ENCODE measurements at regions not wholly inside any gene's neighbourhood (a gene's known extent, or its start where the extent isn't known, plus 50 kb on each side); places are given as distances from the start of the nearest gene placed in this dataset.
"Not testable (repeated sequence)": the region's sequence is repeated elsewhere in the genome, so short reads cannot be mapped to it uniquely, and the experiment has no call there.

DNA sequence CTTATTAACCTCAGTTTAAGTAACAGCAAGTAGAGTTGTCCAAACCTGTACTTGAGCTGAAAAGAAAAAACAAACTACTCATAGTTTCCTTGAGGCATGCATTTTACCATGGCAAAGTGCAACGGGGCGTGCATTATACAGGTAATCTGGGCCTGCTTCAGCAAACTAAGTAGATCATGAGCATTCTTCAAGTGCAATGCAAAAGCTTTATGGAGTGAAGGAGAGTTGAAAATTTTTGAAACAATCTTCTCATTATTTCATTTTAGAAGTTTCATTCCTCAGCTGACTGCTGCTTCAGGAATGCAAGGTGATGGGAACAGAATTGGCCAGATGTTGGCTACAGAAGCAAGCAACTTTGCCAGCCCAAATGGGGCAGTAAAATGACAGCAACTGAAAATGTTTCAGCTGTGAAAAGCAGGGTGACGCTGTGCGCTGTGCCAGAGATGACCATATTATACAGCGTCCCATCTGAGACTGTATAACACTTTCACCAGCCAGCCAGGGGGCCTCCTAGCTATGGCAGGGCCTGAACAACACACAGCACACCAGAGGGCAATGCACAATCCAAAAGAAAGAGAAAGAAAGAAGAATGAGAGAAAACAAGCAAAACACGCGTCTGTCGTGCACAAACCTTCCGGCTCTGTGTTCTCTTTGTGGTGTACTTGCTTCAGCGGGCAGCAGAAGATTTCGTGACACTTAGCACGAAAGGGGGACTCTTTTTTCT is 145.5 kb upstream of the FGF13 start:
- DNase-seq (ENCODE audit: low read depth) = peak; percentile 53

DNA sequence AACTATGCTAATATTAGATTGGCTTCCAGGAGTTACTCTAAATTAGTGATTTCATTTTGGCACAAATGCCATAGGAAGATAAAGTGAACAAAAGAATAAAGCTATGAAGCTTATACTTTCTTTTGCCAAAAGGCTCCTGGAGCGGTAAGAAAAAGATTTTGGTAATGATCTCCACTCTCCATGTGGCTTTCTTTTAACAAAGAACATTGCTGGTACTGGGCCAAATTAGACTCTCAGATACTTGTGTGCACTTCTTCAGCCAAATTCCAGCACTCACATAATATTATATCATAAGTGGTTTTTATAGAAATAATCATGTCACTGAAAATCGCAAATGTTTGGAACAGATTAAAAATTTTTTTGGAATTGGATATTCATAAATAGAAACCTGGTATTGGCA is 142.4 kb upstream of the FGF13 start:
- DNase-seq (ENCODE audit: low read depth) (no peak), FAIRE-seq (no peak)
- no peaks in the 10 kb centered on the region for H3K36me3 ChIP-seq (ENCODE audit: control insufficient read depth, insufficient read depth, low read length)
- TF ChIP-seq, protein P1, sequence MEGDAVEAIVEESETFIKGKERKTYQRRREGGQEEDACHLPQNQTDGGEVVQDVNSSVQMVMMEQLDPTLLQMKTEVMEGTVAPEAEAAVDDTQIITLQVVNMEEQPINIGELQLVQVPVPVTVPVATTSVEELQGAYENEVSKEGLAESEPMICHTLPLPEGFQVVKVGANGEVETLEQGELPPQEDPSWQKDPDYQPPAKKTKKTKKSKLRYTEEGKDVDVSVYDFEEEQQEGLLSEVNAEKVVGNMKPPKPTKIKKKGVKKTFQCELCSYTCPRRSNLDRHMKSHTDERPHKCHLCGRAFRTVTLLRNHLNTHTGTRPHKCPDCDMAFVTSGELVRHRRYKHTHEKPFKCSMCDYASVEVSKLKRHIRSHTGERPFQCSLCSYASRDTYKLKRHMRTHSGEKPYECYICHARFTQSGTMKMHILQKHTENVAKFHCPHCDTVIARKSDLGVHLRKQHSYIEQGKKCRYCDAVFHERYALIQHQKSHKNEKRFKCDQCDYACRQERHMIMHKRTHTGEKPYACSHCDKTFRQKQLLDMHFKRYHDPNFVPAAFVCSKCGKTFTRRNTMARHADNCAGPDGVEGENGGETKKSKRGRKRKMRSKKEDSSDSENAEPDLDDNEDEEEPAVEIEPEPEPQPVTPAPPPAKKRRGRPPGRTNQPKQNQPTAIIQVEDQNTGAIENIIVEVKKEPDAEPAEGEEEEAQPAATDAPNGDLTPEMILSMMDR (IDR thresholded peaks at IDR 0.05; ENCODE audit: insufficient read depth, low read length, severe bottlenecking) = no peak
- no peak overlapping the region for H3K4me3 ChIP-seq (ENCODE audit: low read depth, low read length)
- no peaks in the 10 kb centered on the region for H3K27me3 ChIP-seq (ENCODE audit: control insufficient read depth, insufficient read depth, low read length)

More for the DNA sequence above, 145.5 kb upstream of the FGF13 start:
- no peak for FAIRE-seq
- TF ChIP-seq, protein P1 (IDR thresholded peaks at IDR 0.05; ENCODE audit: insufficient read depth, low read length, severe bottlenecking) = no peak
- Histone ChIP-seq H3K4me3 (ENCODE audit: low read depth, low read length) (no peak overlapping the region), H3K27me3 (ENCODE audit: control insufficient read depth, insufficient read depth, low read length) (no peaks in the 10 kb centered on the region), H3K36me3 (ENCODE audit: control insufficient read depth, insufficient read depth, low read length) (no peaks in the 10 kb centered on the region)

DNA sequence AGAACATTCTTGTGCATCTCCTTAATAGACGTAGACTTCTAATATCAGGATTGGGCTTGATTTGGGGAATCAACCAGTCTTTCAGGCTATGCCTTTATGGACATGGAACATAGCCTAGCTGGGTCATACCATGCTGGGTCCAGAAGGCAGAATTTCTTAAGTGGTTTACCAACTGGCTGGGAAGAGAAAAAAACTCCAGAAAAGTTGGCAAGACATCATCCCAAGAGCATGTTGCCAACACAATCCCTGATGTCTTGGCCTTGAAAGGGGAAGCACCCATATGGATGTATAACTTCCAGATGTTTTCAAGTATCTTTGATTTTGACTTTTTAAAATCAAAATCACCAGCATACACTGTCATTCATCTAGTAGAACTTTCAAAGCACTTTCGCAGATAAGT is 138.0 kb upstream of the FGF13 start:
- TF ChIP-seq, protein P1 (IDR thresholded peaks at IDR 0.05; ENCODE audit: insufficient read depth, low read length, severe bottlenecking) = no peak
- FAIRE-seq (no peak), DNase-seq (ENCODE audit: low read depth) (no peak)

DNA sequence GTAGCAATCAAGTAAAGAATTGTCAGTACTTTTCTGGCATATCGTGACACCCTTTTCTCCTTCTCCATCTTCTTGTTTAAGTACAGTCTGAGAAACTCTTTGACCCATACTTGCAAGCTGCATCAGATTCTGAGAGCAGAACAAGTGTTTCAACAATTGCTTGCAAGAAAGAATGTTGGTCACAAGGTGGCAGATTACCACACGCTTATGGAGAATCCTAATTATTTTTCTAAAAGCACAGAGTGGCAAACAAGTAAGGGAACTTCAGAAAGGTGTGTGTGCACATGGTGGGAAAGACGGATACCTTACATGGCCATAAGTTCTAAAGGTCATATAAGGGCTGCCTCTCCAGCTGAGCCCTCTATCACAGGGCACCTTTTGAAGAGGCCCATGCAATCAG is 136.4 kb upstream of the FGF13 start:
- peak; percentile 32 for DNase-seq (ENCODE audit: low read depth)
- FAIRE-seq = no peak
- H3K27me3 ChIP-seq (ENCODE audit: control insufficient read depth, insufficient read depth, low read length) = no peaks in the 10 kb centered on the region
- no peak overlapping the region for H3K4me3 ChIP-seq (ENCODE audit: low read depth, low read length)
- TF ChIP-seq, protein P1 (IDR thresholded peaks at IDR 0.05; ENCODE audit: insufficient read depth, low read length, severe bottlenecking) = peak; percentile 21
- H3K36me3 ChIP-seq (ENCODE audit: control insufficient read depth, insufficient read depth, low read length) = no peaks in the 10 kb centered on the region

More for the DNA sequence above, 138.0 kb upstream of the FGF13 start:
- no peaks in the 10 kb centered on the region for H3K27me3 ChIP-seq (ENCODE audit: control insufficient read depth, insufficient read depth, low read length)
- no peaks in the 10 kb centered on the region for H3K36me3 ChIP-seq (ENCODE audit: control insufficient read depth, insufficient read depth, low read length)
- no peak overlapping the region for H3K4me3 ChIP-seq (ENCODE audit: low read depth, low read length)

DNA sequence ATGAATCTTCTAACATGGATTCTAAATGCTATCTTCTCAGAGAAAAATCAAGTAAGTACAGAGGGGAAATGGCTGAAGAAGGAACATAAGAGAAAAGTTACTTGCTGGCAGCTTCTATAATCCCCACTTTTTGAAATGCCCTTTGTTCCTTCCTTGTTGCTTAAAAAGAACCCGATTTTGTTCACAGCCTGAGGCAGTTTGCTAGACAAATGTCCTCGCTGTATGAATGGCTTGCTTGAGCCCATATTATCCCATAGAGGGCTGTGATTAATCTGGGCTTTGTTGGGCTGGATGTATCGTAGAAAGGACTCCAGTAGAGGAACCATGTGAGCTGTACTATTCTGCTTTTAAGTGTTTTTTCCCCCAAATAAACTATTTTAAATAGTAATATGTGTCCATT is 134.3 kb upstream of the FGF13 start:
- H3K4me3 ChIP-seq (ENCODE audit: low read depth, low read length) = no peak overlapping the region
- FAIRE-seq = no peak
- H3K36me3 ChIP-seq (ENCODE audit: control insufficient read depth, insufficient read depth, low read length) = no peaks in the 10 kb centered on the region
- H3K27me3 ChIP-seq (ENCODE audit: control insufficient read depth, insufficient read depth, low read length) = no peaks in the 10 kb centered on the region
- TF ChIP-seq, protein P1 (IDR thresholded peaks at IDR 0.05; ENCODE audit: insufficient read depth, low read length, severe bottlenecking) = no peak
- no peak for DNase-seq (ENCODE audit: low read depth)

DNA sequence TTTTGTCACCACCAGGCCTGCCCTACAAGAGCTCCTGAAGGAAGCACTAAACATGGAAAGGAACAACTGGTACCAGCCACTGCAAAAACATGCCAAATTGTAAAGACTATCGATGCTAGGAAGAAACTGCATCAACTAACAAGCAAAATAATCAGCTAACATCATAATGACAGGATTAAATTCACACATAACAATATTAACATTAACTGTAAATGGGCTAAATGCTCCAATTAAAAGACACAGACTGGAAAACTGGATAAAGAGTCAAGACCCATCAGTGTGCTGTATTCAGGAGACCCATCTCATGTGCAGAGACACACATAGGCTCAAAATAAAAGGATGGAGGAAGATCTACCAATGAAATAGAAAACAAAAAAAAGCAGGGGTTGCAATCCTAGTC is 95.9 kb upstream of the FGF13 start:
- not testable (repeated sequence) for H3K27me3 ChIP-seq (ENCODE audit: control insufficient read depth, insufficient read depth, low read length); H3K4me3 ChIP-seq (ENCODE audit: low read depth, low read length); FAIRE-seq; H3K36me3 ChIP-seq (ENCODE audit: control insufficient read depth, insufficient read depth, low read length); DNase-seq (ENCODE audit: low read depth)

Measured in bronchial epithelial cell (primary cell).